ENCODE measurements at regions not wholly inside any gene's neighbourhood (a gene's known extent, or its start where the extent isn't known, plus 50 kb on each side); places are given as distances from the start of the nearest gene placed in this dataset.

DNA sequence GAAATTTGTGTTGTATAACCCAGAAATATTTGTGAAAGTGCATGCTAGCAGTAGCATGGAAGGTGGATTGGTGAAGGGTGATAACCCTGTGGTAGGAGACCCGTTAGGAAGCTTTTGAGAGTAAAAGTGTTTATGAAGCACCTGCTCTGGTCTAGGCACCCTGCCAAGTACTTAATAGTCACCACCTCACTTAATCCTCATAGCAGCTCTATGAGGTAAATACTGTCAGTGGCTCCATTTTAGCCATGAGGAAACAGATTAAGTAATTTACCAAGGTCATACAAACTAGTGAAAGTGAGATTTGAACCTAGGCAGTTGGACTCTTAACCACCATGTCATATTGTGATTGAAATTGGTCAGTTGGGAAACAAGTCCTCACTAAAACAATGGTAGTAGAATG is 66.8 kb downstream of the TET3 start:
- TF ChIP-seq, protein P1, sequence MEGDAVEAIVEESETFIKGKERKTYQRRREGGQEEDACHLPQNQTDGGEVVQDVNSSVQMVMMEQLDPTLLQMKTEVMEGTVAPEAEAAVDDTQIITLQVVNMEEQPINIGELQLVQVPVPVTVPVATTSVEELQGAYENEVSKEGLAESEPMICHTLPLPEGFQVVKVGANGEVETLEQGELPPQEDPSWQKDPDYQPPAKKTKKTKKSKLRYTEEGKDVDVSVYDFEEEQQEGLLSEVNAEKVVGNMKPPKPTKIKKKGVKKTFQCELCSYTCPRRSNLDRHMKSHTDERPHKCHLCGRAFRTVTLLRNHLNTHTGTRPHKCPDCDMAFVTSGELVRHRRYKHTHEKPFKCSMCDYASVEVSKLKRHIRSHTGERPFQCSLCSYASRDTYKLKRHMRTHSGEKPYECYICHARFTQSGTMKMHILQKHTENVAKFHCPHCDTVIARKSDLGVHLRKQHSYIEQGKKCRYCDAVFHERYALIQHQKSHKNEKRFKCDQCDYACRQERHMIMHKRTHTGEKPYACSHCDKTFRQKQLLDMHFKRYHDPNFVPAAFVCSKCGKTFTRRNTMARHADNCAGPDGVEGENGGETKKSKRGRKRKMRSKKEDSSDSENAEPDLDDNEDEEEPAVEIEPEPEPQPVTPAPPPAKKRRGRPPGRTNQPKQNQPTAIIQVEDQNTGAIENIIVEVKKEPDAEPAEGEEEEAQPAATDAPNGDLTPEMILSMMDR (IDR thresholded peaks at IDR 0.05): no peak
- Histone ChIP-seq H3K9me3 (no peaks in the 10 kb centered on the region), H3K36me3 (peaks cover 0 to 18% (median 14%) of the 10 kb centered on the region in 3 donors), H3K27ac (no peak overlapping the region), H3K4me3 (no peak overlapping the region), H3K27me3 (no peaks in the 10 kb centered on the region), H3K4me1 (no peaks in the 10 kb centered on the region)
- no peak for DNase-seq
- intact Hi-C loops (cut with DNase I; ENCODE audit: low total_unique reads): no loop called here

GRCh38 chr2:74052732-74053710 is 68.3 kb downstream of the TET3 start:
- Histone ChIP-seq H3K4me1 (no peaks in the 10 kb centered on the region), H3K27ac (no peak overlapping the region), H3K27me3 (no peaks in the 10 kb centered on the region), H3K9me3 (no peaks in the 10 kb centered on the region), H3K4me3 (no peak overlapping the region), H3K36me3 (peaks cover 0 to 5% (median 0%) of the 10 kb centered on the region in 3 donors)
- TF ChIP-seq, protein P1 (IDR thresholded peaks at IDR 0.05): no peak
- intact Hi-C loops (cut with DNase I; ENCODE audit: low total_unique reads): no loop called here
- no peak for DNase-seq

DNA sequence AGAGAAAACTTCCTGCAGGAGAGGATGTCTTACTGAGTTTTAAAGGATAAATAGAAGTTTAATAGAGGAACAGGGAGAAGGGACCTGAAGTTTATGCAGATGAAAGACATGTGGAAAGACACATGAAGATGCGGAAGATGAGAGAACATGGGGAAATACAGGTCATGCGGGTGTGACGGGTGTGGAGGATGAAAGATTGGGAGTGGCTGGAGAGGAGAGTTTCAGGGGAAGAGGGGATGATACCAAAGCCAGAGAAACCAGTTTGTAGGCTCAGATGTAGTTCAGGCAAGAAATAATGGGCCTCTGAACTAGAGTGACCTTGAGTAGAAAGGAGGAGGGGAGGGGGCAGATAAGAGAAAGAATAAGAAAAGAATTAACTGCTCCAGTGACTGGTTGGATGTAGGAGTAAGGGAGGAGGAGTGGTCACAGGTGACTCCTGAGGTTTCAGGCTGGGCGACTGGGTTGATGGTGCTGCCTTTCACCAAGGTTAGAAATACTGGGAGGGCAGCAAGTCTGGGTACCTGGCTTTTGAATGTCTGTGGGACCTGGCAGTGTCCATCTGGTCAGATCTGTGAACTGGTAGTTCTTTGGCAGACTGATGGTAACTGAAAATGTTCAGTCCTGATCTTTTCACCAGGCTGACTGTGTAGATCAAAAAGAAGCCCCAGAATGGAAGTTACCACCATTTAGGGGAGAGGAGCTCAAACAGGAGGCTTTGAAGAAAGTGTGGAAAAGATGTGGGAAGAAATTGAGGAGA is 69.4 kb downstream of the TET3 start:
- Histone ChIP-seq H3K4me3 (no peak overlapping the region), H3K36me3 (no peaks in the 10 kb centered on the region), H3K27me3 (no peaks in the 10 kb centered on the region), H3K9me3 (no peaks in the 10 kb centered on the region), H3K4me1 (no peaks in the 10 kb centered on the region), H3K27ac (no peak overlapping the region)
- intact Hi-C loops (cut with DNase I; ENCODE audit: low total_unique reads): no loop called here
- TF ChIP-seq, protein P1 (IDR thresholded peaks at IDR 0.05): no peak
- DNase-seq: no peak

DNA sequence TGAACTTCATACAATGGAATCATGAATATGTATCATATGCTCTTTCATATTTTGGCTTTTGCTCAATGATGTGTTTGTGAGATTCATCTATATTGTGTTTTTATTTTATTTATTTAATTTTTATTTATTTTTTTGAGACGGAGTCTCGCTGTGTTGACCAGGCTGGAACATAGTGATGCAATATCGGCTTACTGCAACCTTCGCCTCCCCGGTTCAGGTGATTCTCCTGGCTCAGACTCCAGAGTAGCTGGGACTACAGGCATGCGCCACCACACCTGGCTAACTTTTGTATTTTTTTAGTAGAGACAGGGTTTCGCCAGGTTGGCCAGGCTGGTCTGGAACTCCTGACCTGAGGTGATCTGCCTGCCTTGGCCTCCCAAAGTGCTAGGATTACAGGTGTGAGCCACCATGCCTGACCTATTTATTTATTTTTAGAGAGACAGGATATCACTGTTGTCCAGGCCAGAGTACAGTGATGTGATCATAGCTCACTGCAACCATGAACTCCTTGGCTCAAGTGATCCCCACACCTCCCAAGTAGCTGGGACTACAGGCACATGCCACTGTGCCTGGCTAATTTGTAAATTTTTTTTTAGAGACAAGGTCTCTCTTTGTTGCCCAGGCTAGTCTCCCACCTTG is 74.5 kb downstream of the TET3 start:
- no peak for DNase-seq
- Histone ChIP-seq H3K4me3 (no peak overlapping the region), H3K4me1 (no peaks in the 10 kb centered on the region), H3K36me3 (no peaks in the 10 kb centered on the region), H3K9me3 (no peaks in the 10 kb centered on the region), H3K27me3 (no peaks in the 10 kb centered on the region), H3K27ac (no peak overlapping the region)
- intact Hi-C loops (cut with DNase I; ENCODE audit: low total_unique reads): no loop called here
- TF ChIP-seq, protein P1 (IDR thresholded peaks at IDR 0.05): no peak

DNA sequence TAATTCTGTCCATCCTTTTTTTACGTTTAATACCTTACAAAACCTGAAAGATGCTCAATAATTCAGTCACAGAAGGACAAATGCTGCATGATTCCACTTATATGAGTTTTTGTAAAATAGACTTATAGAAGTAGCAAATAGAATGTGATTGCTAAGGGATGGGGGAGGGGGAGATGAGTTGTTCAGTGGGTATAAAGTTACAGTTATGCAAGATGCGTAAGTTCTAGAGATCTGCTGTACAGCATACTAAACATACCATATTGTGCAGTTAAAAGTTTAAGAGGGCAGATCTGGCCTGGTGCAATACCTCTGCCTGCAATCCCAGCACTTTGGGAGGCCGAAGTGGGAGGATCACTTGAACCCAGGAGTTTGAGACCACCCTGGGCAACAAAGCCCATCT is 78.8 kb downstream of the TET3 start:
- H3K9me3 ChIP-seq: no peaks in the 10 kb centered on the region
- intact Hi-C loops (cut with DNase I; ENCODE audit: low total_unique reads): no loop called here
- no peaks in the 10 kb centered on the region for H3K27me3 ChIP-seq

More for the DNA sequence above, 78.8 kb downstream of the TET3 start:
- TF ChIP-seq, protein P1 (IDR thresholded peaks at IDR 0.05): no peak
- Histone ChIP-seq H3K36me3 (no peaks in the 10 kb centered on the region), H3K4me1 (no peaks in the 10 kb centered on the region), H3K27ac (no peak overlapping the region), H3K4me3 (no peak overlapping the region)
- DNase-seq: no peak
